ENCODE measurements at regions not wholly inside any gene's neighbourhood (a gene's known extent, or its start where the extent isn't known, plus 50 kb on each side); places are given as distances from the start of the nearest gene placed in this dataset.

DNA sequence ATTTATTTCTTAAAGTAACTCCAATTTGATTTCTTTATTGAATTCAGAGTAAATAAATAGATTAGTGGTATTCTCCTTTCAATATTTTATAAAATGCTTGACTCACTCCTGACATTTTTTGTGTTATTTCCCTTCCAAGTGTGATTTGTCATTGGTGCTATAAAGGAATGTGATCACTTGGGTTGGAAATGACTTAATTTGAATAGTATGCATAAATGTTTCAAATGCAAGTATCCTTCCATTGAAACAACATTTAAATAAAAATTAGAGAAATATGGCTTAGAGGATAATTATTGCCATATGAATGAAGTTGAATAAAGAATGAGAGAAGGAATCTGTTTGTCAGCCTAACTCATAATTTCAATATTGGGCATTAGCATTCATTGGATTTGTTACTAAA, 182.7 kb downstream of the PABPC4L start:
- no peaks in the 10 kb centered on the region for H3K27me3 ChIP-seq
- H3K4me1 ChIP-seq = no peaks in the 10 kb centered on the region
- no peak for DNase-seq
- TF ChIP-seq, protein P1, sequence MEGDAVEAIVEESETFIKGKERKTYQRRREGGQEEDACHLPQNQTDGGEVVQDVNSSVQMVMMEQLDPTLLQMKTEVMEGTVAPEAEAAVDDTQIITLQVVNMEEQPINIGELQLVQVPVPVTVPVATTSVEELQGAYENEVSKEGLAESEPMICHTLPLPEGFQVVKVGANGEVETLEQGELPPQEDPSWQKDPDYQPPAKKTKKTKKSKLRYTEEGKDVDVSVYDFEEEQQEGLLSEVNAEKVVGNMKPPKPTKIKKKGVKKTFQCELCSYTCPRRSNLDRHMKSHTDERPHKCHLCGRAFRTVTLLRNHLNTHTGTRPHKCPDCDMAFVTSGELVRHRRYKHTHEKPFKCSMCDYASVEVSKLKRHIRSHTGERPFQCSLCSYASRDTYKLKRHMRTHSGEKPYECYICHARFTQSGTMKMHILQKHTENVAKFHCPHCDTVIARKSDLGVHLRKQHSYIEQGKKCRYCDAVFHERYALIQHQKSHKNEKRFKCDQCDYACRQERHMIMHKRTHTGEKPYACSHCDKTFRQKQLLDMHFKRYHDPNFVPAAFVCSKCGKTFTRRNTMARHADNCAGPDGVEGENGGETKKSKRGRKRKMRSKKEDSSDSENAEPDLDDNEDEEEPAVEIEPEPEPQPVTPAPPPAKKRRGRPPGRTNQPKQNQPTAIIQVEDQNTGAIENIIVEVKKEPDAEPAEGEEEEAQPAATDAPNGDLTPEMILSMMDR (IDR thresholded peaks at IDR 0.05; ENCODE audit: low read depth, low read length) = no peak
- no peaks in the 10 kb centered on the region for H3K9me3 ChIP-seq
- H3K36me3 ChIP-seq = no peaks in the 10 kb centered on the region
- H3K4me3 ChIP-seq (ENCODE audit: low read depth, low read length) = no peak overlapping the region

DNA sequence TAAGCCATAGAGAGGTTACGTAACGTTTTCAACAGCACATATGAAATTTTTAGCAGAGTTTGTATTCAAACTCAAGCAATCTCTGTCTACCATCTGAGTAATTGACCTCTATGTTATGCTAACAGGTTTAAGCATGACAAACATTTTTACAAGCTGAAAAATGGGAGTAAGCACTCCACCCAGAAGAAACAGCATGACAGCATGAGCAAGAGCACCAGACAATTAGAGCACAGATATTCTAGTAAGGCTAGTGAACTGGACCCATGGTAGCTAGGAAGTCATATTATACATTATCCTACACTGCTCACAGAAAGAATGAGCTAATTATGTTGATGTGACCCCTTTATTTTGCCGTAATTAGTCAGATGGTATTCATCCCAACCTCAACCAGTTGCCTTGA, 200.5 kb downstream of the PABPC4L start:
- no peaks in the 10 kb centered on the region for H3K4me1 ChIP-seq
- no peak for DNase-seq
- no peaks in the 10 kb centered on the region for H3K27me3 ChIP-seq
- no peaks in the 10 kb centered on the region for H3K9me3 ChIP-seq
- H3K4me3 ChIP-seq (ENCODE audit: low read depth, low read length) = no peak overlapping the region
- TF ChIP-seq, protein P1 (IDR thresholded peaks at IDR 0.05; ENCODE audit: low read depth, low read length) = no peak
- no peaks in the 10 kb centered on the region for H3K36me3 ChIP-seq

DNA sequence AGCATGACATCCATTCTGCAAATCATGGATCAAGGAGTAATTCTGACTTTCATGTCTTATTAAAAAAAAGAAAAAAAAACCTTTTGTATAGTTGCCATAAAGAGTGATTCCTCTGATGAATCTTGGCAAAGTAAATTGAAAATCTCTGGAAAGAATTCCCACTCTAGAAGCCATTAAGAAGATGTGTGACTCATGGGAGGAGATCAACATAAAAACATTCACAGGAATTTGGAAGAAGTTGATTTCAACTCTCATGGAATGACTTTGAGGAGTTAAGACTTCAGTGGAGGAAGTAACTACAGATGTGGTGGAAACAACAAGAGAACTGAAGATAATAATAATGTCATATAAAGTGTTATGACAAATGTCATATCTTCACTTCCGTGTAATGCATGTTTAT, 204.2 kb downstream of the PABPC4L start:
- DNase-seq = no peak
- TF ChIP-seq, protein P1 (IDR thresholded peaks at IDR 0.05; ENCODE audit: low read depth, low read length) = no peak
- Histone ChIP-seq H3K4me3 (ENCODE audit: low read depth, low read length) (no peak overlapping the region), H3K4me1 (no peaks in the 10 kb centered on the region), H3K36me3 (no peaks in the 10 kb centered on the region), H3K27me3 (no peaks in the 10 kb centered on the region), H3K9me3 (no peaks in the 10 kb centered on the region)

DNA sequence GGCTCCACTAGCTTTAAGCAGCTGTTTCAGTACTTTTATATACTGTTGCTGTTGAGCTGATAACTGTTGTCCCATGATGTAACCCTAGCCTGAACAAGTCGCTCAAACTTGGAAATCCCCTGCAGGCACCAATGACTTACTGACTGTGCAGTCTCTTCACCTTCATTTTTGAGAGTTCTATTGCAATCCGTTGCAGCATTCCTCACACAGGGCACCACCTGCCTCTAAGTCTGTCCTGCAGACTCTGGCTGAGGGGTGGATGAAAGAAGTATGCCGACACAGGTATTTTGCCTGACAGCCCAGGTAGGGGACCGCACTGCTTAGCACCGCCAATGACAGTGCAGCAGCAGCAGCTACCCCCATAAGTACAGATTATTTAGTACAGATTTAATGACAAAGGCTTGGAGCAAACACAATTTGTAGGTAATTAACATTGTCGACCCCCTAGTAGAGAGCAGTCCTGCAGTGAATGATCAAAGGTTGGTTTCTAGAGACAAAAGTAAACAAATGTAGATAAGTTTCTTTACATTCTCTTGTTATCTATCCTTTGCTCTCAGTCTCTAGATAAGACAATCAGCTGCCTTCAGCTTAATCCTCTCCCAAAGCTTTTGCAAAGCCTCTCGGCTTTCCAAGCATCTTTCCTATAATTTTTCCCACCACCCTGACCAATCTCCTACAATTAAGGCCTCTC, 205.0 kb downstream of the PABPC4L start:
- H3K4me1 ChIP-seq = no peaks in the 10 kb centered on the region
- no peak overlapping the region for H3K4me3 ChIP-seq (ENCODE audit: low read depth, low read length)
- no peaks in the 10 kb centered on the region for H3K9me3 ChIP-seq
- H3K27me3 ChIP-seq = no peaks in the 10 kb centered on the region
- DNase-seq = no peak
- no peaks in the 10 kb centered on the region for H3K36me3 ChIP-seq
- TF ChIP-seq, protein P1 (IDR thresholded peaks at IDR 0.05; ENCODE audit: low read depth, low read length) = no peak

DNA sequence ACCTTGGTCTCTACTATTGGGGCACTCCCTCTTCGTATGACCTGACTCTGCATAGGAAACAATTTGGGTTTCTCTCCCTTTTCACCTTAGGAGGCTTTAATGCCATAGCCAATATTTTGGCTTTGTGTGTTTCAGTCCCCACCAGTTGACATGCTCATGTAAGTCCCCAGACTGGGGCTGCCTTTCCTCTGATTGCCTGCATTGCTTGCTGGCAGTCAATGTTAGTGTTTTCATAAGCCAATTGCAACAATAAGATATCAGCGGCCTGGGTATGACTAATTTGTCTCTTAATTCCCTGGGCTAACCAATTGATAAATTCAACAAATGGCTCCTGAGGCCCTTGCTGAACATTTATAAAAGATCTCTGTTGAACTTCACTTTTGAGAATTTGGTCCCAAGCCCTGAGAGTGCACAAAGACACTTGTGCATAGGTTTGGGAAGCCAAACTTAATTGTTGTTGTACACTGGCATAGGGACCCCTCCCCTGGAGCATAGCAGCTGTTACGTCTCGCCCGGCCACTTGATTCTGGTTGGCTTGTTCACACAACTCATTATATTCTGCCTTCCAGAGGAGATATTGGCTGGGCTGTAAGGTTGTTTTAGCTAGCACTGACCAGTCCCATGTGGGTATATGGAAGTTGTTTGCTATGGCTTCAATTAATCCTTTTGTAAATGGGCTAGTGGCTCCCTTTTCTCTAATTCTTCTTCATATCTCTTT, 206.2 kb downstream of the PABPC4L start:
- Histone ChIP-seq H3K27me3 (no peaks in the 10 kb centered on the region), H3K36me3 (no peaks in the 10 kb centered on the region), H3K9me3 (no peaks in the 10 kb centered on the region), H3K4me1 (no peaks in the 10 kb centered on the region), H3K4me3 (ENCODE audit: low read depth, low read length) (no peak overlapping the region)
- TF ChIP-seq, protein P1 (IDR thresholded peaks at IDR 0.05; ENCODE audit: low read depth, low read length) = no peak
- DNase-seq = no peak

Data from BE2C (cell line).